Natural killer cell treated with Interleukin-12 subunit alpha and Interleukin-12 subunit beta and Interleukin-15 and Interleukin-18, amount 100 ng/mL, for 72 hours (primary cell): ENCODE measurements at regions not wholly inside any gene's neighbourhood (a gene's known extent, or its start where the extent isn't known, plus 50 kb on each side); places are given as distances from the start of the nearest gene placed in this dataset.

ENCODE experiments used
- ATAC-seq, 2 donors: fragments of 150-1000 bp; cut with Tn5 transposase in 1 of 2; sonication (Bioruptor Pico), chemical (Tn5 transposase) in 1 of 2; 2 replicates each; pipeline ENCODE4 v1.10.0; 2021
- DNase-seq: peaks from one replicate; pipeline ENCODE4 v3.0.0; 2022; ENCODE audit warnings: low spot score
- H3K27ac Mint-ChIP-seq, 2 donors: 1 replicate in 1 of 2; 2 replicates in 1 of 2; pipeline ENCODE4 v1.8.0; 2022; ENCODE audit warnings: mixed read lengths in 2 of 2, mild to moderate bottlenecking in 1 of 2, moderate library complexity in 1 of 2
- H3K27me3 Mint-ChIP-seq, 2 donors: 1 replicate in 1 of 2; 2 replicates in 1 of 2; pipeline ENCODE4 v1.8.0; 2022; ENCODE audit warnings: mixed read lengths in 2 of 2
- H3K36me3 Mint-ChIP-seq: one replicate; pipeline ENCODE4 v1.8.0; 2022; ENCODE audit warnings: mixed read lengths
- H3K4me1 Mint-ChIP-seq, 2 donors: 1 replicate in 1 of 2; 2 replicates in 1 of 2; pipeline ENCODE4 v1.8.0; 2022; ENCODE audit warnings: low read depth in 2 of 2, mixed read lengths in 2 of 2, mild to moderate bottlenecking in 1 of 2
- H3K4me3 Mint-ChIP-seq: one replicate; pipeline ENCODE4 v1.8.0; 2022; ENCODE audit warnings: mixed read lengths
- H3K9me3 Mint-ChIP-seq: 2 replicates; pipeline ENCODE4 v1.8.0; 2022; ENCODE audit warnings: mixed read lengths

DNA sequence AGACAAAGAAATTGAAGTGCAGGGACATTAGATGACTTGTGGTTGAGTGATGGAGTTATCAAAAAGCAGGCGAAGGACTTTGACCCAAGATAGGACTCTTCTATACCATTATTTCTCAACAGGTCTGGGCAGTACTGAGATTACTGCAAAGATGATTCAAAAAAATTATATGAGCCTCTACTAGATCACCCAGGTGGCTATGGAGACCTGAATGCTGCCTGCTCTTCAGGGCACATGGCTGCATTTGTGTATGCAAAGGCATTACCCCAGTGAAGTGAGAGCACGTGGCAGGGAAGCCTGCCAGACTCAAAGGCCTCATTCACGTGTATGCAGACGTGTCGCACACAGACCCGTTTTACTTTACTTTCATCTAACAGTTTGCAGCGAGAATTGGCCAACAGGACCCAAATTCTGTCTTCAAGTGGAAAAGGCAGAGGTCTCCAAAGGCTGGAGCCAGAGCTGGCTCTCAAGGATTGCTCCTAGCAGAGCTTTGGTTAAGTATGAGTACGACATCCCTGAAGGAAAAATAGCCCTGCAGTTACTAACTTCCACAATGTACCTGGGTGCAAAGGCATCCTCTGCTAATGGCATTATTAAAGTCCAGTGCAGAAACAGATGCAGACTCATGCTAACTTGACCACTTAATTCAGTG is 113.8 kb upstream of the ARMC2 start:
- no peak for ATAC-seq
- Mint-ChIP-seq H3K27me3 (peaks cover 0 to 5% of the 10 kb centered on the region in 2 donors), H3K4me3 (no peak overlapping the region), H3K4me1 (peaks cover 4 to 6% of the 10 kb centered on the region in 2 donors), H3K27ac (no peak overlapping the region), H3K36me3 (no peaks in the 10 kb centered on the region), H3K9me3 (no peaks in the 10 kb centered on the region)
- no peak for DNase-seq

DNA sequence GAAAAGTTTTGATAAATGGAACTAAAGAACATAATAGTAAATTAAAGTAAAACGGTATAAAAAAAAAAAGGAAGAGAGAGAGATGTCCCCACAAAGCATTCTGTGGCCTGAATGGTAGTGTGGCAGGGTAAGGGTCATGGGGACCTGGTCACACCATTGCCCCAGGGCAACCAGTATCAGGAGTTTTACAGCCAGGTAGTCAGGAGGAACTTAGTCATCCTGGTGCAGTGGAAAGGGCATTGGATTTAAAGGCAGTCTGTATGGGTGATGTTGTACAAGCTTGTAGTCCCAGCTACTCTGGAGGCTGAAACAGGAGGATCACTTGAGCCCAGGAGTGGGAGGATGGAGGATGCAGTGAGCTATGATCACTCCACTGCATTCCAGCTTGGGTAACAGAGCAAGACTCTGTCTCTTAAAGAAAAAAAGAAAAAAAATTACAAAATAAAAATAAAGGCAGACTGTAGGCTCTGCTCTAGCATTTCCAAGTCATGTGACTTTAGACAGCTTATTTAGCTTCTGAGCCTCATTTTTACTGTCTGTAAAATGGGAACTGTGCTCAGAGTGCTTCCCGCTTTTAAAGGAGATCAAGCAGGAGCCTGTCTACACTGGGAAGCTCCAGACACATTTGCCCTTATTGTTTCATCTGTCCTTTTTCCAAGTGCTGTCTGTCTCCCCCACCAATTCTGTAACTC is 112.8 kb upstream of the ARMC2 start:
- DNase-seq (no peak), ATAC-seq (no peak)
- peaks cover 4 to 6% of the 10 kb centered on the region in 2 donors for H3K4me1 Mint-ChIP-seq
- peaks cover 0 to 2% of the 10 kb centered on the region in 2 donors for H3K27me3 Mint-ChIP-seq
- peak overlapping the region in 1 of 2 donors; percentile 7 for H3K27ac Mint-ChIP-seq
- H3K4me3 Mint-ChIP-seq: no peak overlapping the region
- H3K9me3 Mint-ChIP-seq: no peaks in the 10 kb centered on the region
- no peaks in the 10 kb centered on the region for H3K36me3 Mint-ChIP-seq

DNA sequence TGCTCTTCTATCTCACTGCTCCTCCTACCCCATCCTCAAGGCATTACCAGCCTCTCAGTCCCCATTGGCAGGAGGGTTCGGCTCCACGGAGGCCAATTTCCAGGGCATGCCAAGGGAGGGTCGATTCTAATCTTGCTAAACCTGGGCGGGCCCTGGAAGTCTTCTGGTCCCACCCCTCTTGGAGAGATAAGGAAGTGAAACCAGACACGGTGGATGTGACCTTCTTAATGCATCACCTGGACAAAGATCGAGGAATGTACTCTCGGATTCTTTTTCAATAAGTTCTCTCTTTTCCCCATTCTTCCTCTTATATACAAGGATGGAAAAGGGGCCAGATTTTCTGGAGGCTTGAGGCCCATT is 112.2 kb upstream of the ARMC2 start:
- H3K4me1 Mint-ChIP-seq: peaks cover 4 to 6% of the 10 kb centered on the region in 2 donors
- H3K4me3 Mint-ChIP-seq: no peak overlapping the region
- H3K36me3 Mint-ChIP-seq: no peaks in the 10 kb centered on the region
- no peak overlapping the region for H3K27ac Mint-ChIP-seq
- ATAC-seq (no peak), DNase-seq (no peak)
- no peaks in the 10 kb centered on the region for H3K9me3 Mint-ChIP-seq
- peaks cover under 1 to 2% of the 10 kb centered on the region in 2 donors for H3K27me3 Mint-ChIP-seq

DNA sequence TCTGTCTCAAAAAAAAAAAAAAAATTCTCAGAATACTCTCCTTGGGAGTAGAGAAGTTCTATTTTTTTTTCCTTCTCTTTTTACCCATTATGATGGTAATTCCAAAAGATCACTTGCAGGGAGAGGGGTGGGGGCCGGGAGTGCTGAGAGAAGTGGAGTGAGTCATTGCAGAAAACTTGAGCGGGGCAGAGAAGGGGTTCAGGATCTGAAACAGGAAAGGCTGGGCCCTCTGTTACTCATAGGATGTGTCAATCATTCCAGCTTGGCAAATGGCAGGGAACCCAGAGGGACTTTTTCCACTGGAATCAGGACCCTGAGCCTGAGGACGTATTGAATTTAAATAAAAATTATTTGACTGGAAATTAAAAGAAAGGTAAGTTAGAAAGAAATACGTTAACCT is 111.4 kb upstream of the ARMC2 start:
- no peak overlapping the region for H3K4me3 Mint-ChIP-seq
- ATAC-seq: no peak
- peaks cover 4 to 6% of the 10 kb centered on the region in 2 donors for H3K4me1 Mint-ChIP-seq

DNA sequence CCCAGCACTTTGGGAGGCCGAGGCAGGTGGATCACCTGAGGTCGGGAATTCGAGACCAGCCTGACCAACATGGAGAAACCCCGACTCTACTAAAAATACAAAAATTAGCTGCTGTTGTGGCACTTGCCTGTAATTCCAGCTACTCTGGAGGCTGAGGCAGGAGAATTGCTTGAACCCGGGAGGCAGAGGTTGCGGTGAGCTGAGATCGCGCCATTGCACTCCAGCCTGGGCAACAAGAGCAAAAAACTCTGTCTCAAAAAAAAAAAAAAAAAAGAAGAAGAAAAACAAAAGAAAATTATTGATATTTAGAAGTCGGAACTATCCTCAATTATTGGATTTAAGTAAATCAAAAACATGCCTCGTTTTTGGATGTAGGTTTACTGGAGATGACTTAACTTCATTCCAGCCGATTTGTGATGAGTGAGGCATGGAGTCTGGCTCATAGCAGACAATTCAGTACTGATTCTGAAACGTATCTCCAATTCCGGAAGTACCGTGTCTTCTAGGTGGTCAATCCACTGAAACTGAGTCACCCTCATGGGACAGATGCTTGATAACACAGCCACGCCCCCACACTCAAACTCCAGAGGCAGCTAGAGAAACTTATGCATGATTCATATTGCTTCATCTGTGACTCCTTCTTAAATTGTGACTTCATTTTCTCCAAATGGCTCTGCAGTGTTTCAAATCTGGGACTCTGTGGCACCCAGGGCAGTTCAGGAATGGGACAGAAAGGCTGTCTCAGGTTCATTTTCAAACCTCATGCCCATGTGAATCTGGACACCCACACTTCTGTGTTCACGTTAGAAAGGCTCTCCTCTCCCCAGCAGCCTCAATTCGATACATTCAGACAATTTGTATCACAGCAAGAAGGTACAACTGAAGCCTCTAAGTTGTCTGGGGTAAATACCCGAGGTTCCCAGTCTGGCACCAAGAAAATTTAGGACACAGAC is 110.4 kb upstream of the ARMC2 start:
- ATAC-seq (peak in 1 of 2 donors; percentile 38), DNase-seq (no peak)
- no peak overlapping the region for H3K4me3 Mint-ChIP-seq
- no peak overlapping the region for H3K27ac Mint-ChIP-seq
- H3K9me3 Mint-ChIP-seq: no peaks in the 10 kb centered on the region
- H3K4me1 Mint-ChIP-seq: peaks cover 4 to 6% of the 10 kb centered on the region in 2 donors
- H3K27me3 Mint-ChIP-seq: peaks cover 7 to 8% of the 10 kb centered on the region in 2 donors
- no peaks in the 10 kb centered on the region for H3K36me3 Mint-ChIP-seq

More for the DNA sequence above, 111.4 kb upstream of the ARMC2 start:
- Mint-ChIP-seq H3K36me3 (no peaks in the 10 kb centered on the region), H3K27ac (no peak overlapping the region), H3K27me3 (peaks cover 7% of the 10 kb centered on the region in 2 donors), H3K9me3 (no peaks in the 10 kb centered on the region)
- no peak for DNase-seq

DNA sequence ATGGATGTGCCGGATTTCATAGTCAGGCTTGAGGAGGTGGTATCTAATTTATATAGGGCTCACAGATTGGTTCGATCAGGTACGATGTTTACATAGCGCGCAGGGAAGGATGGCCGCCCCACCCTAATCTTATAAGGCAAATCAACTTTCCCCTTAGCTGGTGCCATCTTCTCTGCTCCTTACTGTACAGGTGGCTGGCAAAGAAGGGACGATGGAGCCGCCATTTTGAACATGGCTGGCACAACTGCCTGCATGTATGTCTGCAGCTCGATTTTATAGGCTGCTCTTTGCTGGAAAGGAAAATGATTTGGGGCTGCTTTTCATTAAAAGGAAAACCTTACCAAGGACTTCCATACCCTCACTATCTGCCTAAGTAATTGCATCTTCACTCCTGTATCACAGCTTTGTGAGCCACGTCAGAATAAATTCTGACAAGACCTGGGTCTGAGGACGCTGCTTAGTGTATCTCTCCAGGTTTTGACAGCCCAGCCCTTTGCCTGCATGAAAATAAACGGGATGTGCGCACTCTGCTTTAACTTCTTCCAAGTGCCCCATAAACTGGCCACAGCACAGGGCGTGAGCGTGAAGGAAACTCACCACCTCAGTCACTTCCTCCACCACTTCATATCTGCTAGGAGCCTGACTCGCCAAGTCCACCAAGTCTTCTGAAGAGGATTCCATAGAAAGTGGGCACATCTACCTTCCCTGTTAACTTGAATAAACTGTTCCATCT is 109.4 kb upstream of the ARMC2 start:
- H3K4me3 Mint-ChIP-seq: no peak overlapping the region
- H3K9me3 Mint-ChIP-seq: no peaks in the 10 kb centered on the region
- no peak for DNase-seq
- H3K27me3 Mint-ChIP-seq: peaks cover 7 to 13% of the 10 kb centered on the region in 2 donors
- ATAC-seq: no peak
- H3K36me3 Mint-ChIP-seq: no peaks in the 10 kb centered on the region
- no peak overlapping the region for H3K27ac Mint-ChIP-seq
- H3K4me1 Mint-ChIP-seq: peaks cover 4 to 6% of the 10 kb centered on the region in 2 donors

DNA sequence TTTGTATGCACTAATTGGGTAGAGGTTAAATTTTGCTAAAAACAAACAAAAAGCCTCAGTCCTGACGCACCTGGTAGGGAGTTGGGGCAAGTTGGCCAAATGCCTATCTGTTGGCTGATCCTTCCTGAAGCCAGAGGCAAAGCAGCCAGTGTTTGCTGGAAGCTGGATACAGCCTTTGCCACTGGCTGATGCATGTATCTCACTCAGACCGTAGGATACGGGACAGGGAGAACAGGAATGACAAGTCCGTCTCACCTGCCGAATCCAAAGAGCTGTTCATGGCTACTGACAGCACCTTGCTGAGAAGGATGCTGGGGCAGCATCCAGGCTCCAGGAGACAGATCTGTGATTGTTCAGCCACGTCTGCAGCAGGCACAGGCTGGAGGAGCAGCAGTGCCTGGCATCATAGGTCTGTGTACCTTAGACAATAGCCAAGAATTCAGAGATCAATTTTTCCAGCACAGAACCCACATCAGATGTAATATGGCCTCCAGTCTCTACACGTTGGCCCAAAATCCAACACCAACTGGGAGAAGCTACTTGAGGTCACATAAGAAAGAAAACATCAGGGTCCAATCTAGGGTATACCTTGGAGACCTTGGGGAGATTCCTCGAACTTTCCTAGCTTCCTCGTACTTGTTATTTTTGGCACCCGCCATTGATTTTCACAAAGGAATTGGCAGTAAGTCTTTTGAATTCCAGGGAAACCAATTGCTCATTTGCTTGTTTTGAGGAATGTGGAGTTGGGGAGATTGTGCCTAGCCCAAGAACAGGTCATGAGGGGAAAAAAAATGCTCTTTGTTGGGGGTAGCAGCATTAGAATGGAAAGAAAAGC is 108.5 kb upstream of the ARMC2 start:
- H3K9me3 Mint-ChIP-seq: no peaks in the 10 kb centered on the region
- H3K4me1 Mint-ChIP-seq: peaks cover 4 to 6% of the 10 kb centered on the region in 2 donors
- ATAC-seq (no peak), DNase-seq (no peak)
- no peaks in the 10 kb centered on the region for H3K36me3 Mint-ChIP-seq
- H3K27ac Mint-ChIP-seq: no peak overlapping the region
- no peak overlapping the region for H3K4me3 Mint-ChIP-seq
- peaks cover 7 to 13% of the 10 kb centered on the region in 2 donors for H3K27me3 Mint-ChIP-seq

DNA sequence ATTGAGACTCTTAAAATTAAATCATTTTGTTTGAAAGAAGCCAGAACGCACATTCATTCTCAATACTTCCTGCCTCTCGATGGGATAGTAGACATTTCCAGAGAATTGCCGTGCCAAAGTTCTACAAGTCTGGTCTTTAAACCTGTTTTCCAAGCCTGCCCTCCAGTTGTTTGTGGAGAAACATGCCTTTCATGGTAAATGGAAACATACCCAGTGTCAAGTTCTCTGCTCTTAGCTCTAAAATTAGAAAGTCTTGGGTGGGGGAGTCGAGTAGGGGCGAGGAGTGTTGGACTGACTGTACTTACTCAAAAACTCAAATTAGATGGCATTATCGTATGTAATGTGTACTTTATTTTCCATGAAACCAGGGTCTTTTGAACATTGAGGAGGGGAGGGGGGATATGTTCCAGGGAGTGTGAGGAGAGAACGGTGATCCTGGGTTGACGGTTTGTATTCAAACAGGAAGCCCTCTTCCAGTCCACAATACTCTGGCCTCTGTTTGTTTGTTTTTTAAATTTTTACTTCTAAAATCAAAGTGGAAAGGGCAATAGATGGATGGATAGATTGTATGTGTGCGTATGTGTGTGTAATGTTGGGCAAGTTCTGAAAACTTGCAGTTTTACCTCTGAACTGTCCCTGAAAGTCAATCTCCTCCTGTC is 106.8 kb upstream of the ARMC2 start:
- H3K9me3 Mint-ChIP-seq: no peaks in the 10 kb centered on the region
- DNase-seq (no peak), ATAC-seq (no peak)
- H3K27ac Mint-ChIP-seq: no peak overlapping the region
- no peaks in the 10 kb centered on the region for H3K36me3 Mint-ChIP-seq
- no peak overlapping the region for H3K4me3 Mint-ChIP-seq
- peaks cover 4 to 6% of the 10 kb centered on the region in 2 donors for H3K4me1 Mint-ChIP-seq
- H3K27me3 Mint-ChIP-seq: peaks cover 7 to 18% of the 10 kb centered on the region in 2 donors

DNA sequence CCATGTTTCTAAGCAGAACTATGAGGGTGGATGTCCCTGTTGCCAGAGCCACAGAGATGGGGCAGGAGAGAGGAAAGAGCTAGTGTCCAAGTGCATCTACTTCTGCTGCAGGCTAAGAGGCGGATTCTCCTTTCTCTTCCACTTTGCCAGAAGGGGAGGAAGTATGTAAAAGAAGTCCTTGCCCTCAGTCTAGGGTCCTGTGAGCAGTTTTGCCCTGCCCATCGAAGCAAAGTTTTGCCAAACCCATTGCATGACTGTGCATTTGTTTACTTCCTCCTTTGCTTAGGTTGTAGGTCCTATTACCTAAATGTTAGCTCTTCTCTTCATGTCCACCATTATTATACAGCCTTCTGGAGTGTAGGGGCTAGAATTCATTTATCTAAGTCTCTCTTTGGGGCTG is 106.2 kb upstream of the ARMC2 start:
- no peaks in the 10 kb centered on the region for H3K36me3 Mint-ChIP-seq
- H3K27me3 Mint-ChIP-seq: peaks cover 7 to 18% of the 10 kb centered on the region in 2 donors
- ATAC-seq (no peak), DNase-seq (no peak)
- H3K27ac Mint-ChIP-seq: no peak overlapping the region
- no peak overlapping the region for H3K4me3 Mint-ChIP-seq
- H3K9me3 Mint-ChIP-seq: no peaks in the 10 kb centered on the region
- H3K4me1 Mint-ChIP-seq: peaks cover 4 to 6% of the 10 kb centered on the region in 2 donors

DNA sequence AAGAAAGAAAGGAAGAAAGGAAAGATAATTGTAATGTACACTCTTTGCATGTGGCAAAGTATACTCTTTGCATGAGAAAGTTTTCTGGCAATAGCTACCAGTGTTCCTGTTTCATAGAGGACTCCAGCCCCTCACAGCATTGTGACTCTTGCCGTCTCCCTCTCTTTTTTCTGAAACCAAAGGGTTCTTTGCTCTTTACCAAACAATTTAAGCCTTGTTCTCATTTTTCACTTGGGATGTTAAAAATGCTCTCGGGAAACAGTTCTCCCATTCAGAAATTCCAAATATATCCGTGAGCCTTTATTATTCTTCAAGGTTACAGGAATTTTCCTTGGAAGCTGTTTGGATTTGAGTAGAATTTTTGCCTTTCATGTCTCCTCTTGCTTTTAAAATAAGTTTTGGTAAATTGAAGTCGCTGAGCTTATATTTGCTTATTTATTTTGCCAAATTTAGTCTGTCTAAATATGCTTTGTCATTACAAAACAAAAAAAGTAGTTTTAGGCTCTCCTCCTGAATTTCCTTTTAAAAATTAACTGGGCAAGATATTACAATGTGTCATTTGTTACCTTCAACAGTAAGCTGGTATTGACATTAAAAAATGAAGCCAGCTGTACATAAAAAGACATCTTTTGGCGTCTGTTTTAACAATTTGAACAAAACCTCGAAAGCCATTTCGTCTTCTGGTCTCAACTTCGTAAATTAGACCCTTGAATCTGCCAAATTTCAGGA is 103.8 kb upstream of the ARMC2 start:
- H3K27ac Mint-ChIP-seq: no peak overlapping the region
- H3K4me1 Mint-ChIP-seq: no peaks in the 10 kb centered on the region
- H3K4me3 Mint-ChIP-seq: no peak overlapping the region
- no peaks in the 10 kb centered on the region for H3K36me3 Mint-ChIP-seq
- no peak for ATAC-seq
- no peak for DNase-seq
- peaks cover 7 to 23% of the 10 kb centered on the region in 2 donors for H3K27me3 Mint-ChIP-seq
- H3K9me3 Mint-ChIP-seq: no peaks in the 10 kb centered on the region

DNA sequence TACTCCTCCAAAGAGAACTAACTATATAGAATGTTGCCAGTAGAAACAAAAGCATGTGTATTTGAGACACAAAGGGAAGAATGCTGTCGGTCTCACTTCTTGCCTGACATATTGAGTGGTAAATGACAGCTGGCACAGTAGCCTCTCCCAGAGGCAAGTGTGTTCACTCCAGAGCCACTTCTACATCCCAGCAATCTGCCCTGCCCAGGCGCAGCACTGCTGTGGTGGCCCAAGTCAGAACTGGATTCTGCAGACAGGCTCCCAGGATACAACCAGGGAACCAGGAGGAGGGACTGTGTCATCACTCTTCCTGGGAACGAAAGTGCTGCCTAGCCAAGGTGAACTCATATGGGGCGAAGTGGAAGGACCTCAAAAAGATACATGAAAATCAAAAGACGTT is 103.2 kb upstream of the ARMC2 start:
- Mint-ChIP-seq H3K36me3 (no peaks in the 10 kb centered on the region), H3K9me3 (no peaks in the 10 kb centered on the region), H3K27ac (no peak overlapping the region), H3K27me3 (peaks cover 7 to 26% of the 10 kb centered on the region in 2 donors), H3K4me1 (no peaks in the 10 kb centered on the region), H3K4me3 (no peak overlapping the region)
- ATAC-seq (no peak), DNase-seq (no peak)
